GM12873 (cell line): ENCODE measurements at regions not wholly inside any gene's neighbourhood (a gene's known extent, or its start where the extent isn't known, plus 50 kb on each side); places are given as distances from the start of the nearest gene placed in this dataset.

Experiments
- CTCF ChIP-seq: IDR thresholded peaks from 2 replicates; pipeline ENCODE4 v1.5.1; 2012; ENCODE audit warnings: low read depth, mild to moderate bottlenecking, moderate library complexity, low read length, control low read depth; ENCODE audit not compliant: insufficient read depth; ENCODE audit errors: missing control alignments

- no peak for TF ChIP-seq CTCF
These were observed 191.2 kb downstream of the AEBP2 start for GRCh38 chr12:19630536-19630935.

GRCh38 chr12:19633194-19633593 is 193.9 kb downstream of the AEBP2 start:
- no peak for TF ChIP-seq CTCF

- no peak for TF ChIP-seq CTCF
These were observed 194.3 kb downstream of the AEBP2 start for GRCh38 chr12:19633641-19634040.

- TF ChIP-seq CTCF: no peak
These were observed 200.6 kb downstream of the AEBP2 start for GRCh38 chr12:19639781-19640415.

- TF ChIP-seq CTCF: no peak
These were observed 202.2 kb downstream of the AEBP2 start for GRCh38 chr12:19641235-19642080.

- no peak for TF ChIP-seq CTCF
These were observed 203.1 kb downstream of the AEBP2 start for GRCh38 chr12:19642345-19642744.

GRCh38 chr12:19643635-19644034 is 204.3 kb downstream of the AEBP2 start:
- TF ChIP-seq CTCF: no peak
